Vagina (tissue), 2 donors: ENCODE measurements at regions not wholly inside any gene's neighbourhood (a gene's known extent, or its start where the extent isn't known, plus 50 kb on each side); places are given as distances from the start of the nearest gene placed in this dataset.

Experiments
- DNase-seq, 2 donors: peaks; one replicate each; pipeline ENCODE4 v3.0.0-alpha.2; 2017; ENCODE audit errors: extremely low spot score in 2 of 2
- H3K27ac ChIP-seq: fragments of 200-600 bp; sonication (generic); one replicate; pipeline ENCODE4 v1.5.1; 2019
- H3K27me3 ChIP-seq: fragments of 200-600 bp; sonication (generic); one replicate; pipeline ENCODE4 v1.5.1; 2019
- H3K36me3 ChIP-seq, 2 donors: fragments of 200-600 bp; sonication (generic); one replicate each; pipeline ENCODE4 v1.5.1; 2017 to 2019
- H3K4me1 ChIP-seq: fragments of 200-600 bp; sonication (generic); one replicate; pipeline ENCODE4 v1.5.1; 2019
- H3K4me3 ChIP-seq, 2 donors: fragments of 200-600 bp; sonication (generic); 1 replicate in 1 of 2; 2 replicates in 1 of 2; pipeline ENCODE4 v1.5.1; 2016 to 2019
- H3K9me3 ChIP-seq: fragments of 200-600 bp; sonication (generic); one replicate; pipeline ENCODE4 v1.5.1; 2019
- POLR2A ChIP-seq, 2 donors: fragments of 450-650 bp; IDR thresholded peaks; one replicate each; pipeline ENCODE4 v1.6.1; 2017; ENCODE audit warnings: antibody characterized with exemption in 2 of 2, mild to moderate bottlenecking in 2 of 2, moderate library complexity in 2 of 2
- POLR2AphosphoS5 ChIP-seq, 2 donors: sonication (generic); formaldehyde crosslinking; IDR thresholded peaks; one replicate each; pipeline ENCODE4 v1.9.0; 2017; ENCODE audit warnings: antibody characterized with exemption in 2 of 2, mild to moderate bottlenecking in 2 of 2, low read depth in 1 of 2; ENCODE audit not compliant: insufficient read depth in 1 of 2
- intact Hi-C: fragments of 100-400 bp; cut with DNase I; formaldehyde crosslinking; loops from one replicate; pipeline ENCODE4 v1.15.1; 2023
- TF ChIP-seq, protein P1 (sequence below), 3 experiments: fragments of 450-650 bp in 2 of 3; fragments of 200-600 bp in 1 of 3; sonication (generic) in 1 of 3; IDR thresholded peaks; one replicate each; pipeline ENCODE4 v1.5.1; 2017 to 2019; ENCODE audit warnings: antibody characterized with exemption in 3 of 3, mild to moderate bottlenecking in 2 of 3, moderate library complexity in 2 of 3

DNA sequence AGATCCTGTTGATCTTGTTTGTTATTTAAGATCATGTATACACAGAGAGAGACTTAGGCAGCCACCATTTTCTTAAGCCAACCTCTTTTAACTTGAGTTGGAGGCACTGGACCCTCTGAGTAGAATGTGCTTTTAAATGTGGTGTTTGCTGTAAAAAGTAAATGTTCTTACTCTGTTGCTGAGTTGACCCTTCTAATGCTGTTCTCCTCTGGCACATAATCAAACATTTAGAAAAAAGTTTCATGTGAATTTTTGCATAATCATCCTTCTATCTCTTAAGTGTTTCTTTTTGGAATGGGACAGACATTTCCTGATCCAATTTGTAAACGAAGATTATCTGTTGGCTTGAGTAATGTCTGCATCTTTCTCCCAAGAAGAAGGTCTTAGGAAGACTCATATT, 255.1 kb upstream of the ETAA1 start:
- intact Hi-C loops = no loop called here
- Histone ChIP-seq H3K9me3 (no peaks in the 10 kb centered on the region), H3K36me3 (no peaks in the 10 kb centered on the region), H3K4me3 (no peak overlapping the region), H3K4me1 (no peaks in the 10 kb centered on the region), H3K27ac (no peak overlapping the region), H3K27me3 (no peaks in the 10 kb centered on the region)
- TF ChIP-seq POLR2A (IDR thresholded peaks at IDR 0.05) (no peak), POLR2AphosphoS5 (IDR thresholded peaks at IDR 0.05; ENCODE audit: insufficient read depth in 1 of 2, low read depth in 1 of 2) (no peak)
- TF ChIP-seq, protein P1, sequence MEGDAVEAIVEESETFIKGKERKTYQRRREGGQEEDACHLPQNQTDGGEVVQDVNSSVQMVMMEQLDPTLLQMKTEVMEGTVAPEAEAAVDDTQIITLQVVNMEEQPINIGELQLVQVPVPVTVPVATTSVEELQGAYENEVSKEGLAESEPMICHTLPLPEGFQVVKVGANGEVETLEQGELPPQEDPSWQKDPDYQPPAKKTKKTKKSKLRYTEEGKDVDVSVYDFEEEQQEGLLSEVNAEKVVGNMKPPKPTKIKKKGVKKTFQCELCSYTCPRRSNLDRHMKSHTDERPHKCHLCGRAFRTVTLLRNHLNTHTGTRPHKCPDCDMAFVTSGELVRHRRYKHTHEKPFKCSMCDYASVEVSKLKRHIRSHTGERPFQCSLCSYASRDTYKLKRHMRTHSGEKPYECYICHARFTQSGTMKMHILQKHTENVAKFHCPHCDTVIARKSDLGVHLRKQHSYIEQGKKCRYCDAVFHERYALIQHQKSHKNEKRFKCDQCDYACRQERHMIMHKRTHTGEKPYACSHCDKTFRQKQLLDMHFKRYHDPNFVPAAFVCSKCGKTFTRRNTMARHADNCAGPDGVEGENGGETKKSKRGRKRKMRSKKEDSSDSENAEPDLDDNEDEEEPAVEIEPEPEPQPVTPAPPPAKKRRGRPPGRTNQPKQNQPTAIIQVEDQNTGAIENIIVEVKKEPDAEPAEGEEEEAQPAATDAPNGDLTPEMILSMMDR (IDR thresholded peaks at IDR 0.05) = no peak
- no peak for DNase-seq

DNA sequence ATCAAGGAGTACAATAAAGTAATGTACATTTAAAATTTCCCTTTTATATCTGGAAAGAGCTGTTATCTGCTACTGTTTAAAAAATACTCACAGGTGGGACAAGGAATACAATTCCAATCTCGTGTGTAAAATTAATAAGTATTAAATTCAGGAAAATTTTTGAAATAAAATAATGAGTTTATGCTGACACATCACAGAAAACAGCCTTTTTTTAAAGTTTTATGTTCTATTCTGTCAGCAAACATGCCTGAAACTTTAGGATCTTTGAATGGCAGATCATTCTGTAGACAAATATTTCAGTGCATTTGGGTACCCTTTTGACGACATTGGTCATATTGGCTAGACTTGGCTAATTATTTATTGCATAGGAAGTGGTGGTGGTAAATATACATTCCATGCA, 254.4 kb upstream of the ETAA1 start:
- Histone ChIP-seq H3K36me3 (no peaks in the 10 kb centered on the region), H3K9me3 (no peaks in the 10 kb centered on the region), H3K27me3 (no peaks in the 10 kb centered on the region), H3K27ac (no peak overlapping the region), H3K4me3 (no peak overlapping the region), H3K4me1 (no peaks in the 10 kb centered on the region)
- DNase-seq = no peak
- intact Hi-C loops = no loop called here
- TF ChIP-seq, protein P1 (IDR thresholded peaks at IDR 0.05) = no peak
- TF ChIP-seq POLR2AphosphoS5 (IDR thresholded peaks at IDR 0.05; ENCODE audit: insufficient read depth in 1 of 2, low read depth in 1 of 2) = no peak

DNA sequence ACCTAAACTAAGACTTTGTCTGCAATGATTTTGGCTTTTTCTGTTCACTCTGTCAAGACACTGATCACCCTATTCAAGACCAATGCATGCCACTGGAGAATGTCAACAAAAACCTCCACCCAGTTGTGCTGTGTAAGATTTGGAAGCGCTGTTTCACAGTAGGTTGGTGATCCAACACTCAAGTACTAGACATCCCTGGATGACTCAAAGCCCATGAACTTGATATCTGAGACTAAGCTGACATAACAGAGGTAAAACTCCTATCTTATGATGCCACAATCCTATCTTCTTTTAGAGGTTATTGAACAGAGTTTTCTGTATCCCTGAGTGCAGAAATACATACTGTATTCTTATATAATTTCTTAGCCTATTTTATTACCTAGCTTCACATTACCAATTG, 251.3 kb upstream of the ETAA1 start:
- intact Hi-C loops = no loop called here
- H3K4me3 ChIP-seq = no peak overlapping the region
- no peak overlapping the region for H3K27ac ChIP-seq
- TF ChIP-seq, protein P1 (IDR thresholded peaks at IDR 0.05) = no peak
- TF ChIP-seq POLR2A (IDR thresholded peaks at IDR 0.05) (no peak), POLR2AphosphoS5 (IDR thresholded peaks at IDR 0.05; ENCODE audit: insufficient read depth in 1 of 2, low read depth in 1 of 2) (no peak)
- H3K27me3 ChIP-seq = no peaks in the 10 kb centered on the region
- no peaks in the 10 kb centered on the region for H3K9me3 ChIP-seq
- no peak for DNase-seq
- no peaks in the 10 kb centered on the region for H3K4me1 ChIP-seq
- H3K36me3 ChIP-seq = no peaks in the 10 kb centered on the region

DNA sequence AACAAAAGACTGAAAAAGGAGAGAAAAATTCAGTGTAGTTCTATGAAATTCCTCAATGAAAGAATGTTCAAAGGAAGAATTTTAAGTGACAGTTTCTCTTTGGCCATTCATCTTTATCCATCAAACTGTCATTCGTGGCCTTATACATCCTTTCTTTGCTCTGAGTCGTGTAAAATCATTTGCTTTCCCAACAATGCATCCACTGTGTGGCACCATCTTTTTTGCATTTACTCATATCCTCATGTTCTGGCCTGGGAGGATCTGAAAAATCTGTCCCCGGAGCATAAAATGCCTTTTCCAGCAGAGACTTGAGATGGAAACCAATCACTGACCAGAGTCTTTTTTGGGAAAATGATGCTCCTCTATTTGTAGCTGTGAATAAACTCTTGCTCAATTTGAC, 240.3 kb upstream of the ETAA1 start:
- TF ChIP-seq POLR2A (IDR thresholded peaks at IDR 0.05) (no peak), POLR2AphosphoS5 (IDR thresholded peaks at IDR 0.05; ENCODE audit: insufficient read depth in 1 of 2, low read depth in 1 of 2) (no peak)
- TF ChIP-seq, protein P1 (IDR thresholded peaks at IDR 0.05) = no peak
- Histone ChIP-seq H3K9me3 (no peaks in the 10 kb centered on the region), H3K4me1 (peaks cover 7% of the 10 kb centered on the region), H3K27ac (no peak overlapping the region), H3K4me3 (no peak overlapping the region), H3K36me3 (no peaks in the 10 kb centered on the region), H3K27me3 (no peaks in the 10 kb centered on the region)
- DNase-seq = no peak
- intact Hi-C loops = no loop called here

DNA sequence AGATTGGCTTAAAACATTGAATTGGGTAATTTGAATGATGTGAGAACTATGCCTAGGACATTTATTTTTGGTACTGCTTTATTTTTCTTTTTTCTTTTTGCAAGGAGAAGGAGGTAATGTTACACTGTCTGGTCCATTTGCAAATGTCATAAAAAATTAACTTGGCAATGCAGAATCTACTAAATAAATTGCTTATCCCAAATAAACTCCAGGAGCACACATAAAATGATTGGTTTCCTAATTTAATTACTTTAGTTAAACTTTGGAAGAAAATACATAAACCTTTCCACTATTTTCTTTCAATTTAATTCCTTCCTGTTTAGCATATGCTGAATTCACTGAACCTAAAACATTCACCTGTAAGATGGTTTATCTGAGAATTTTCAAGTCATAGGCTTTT, 238.4 kb upstream of the ETAA1 start:
- Histone ChIP-seq H3K36me3 (no peaks in the 10 kb centered on the region), H3K4me1 (peaks cover 7% of the 10 kb centered on the region), H3K27me3 (no peaks in the 10 kb centered on the region), H3K9me3 (no peaks in the 10 kb centered on the region), H3K4me3 (no peak overlapping the region), H3K27ac (no peak overlapping the region)
- intact Hi-C loops = no loop called here
- no peak for TF ChIP-seq POLR2AphosphoS5 (IDR thresholded peaks at IDR 0.05; ENCODE audit: insufficient read depth in 1 of 2, low read depth in 1 of 2)
- TF ChIP-seq POLR2A (IDR thresholded peaks at IDR 0.05) = no peak
- TF ChIP-seq, protein P1 (IDR thresholded peaks at IDR 0.05) = no peak
- DNase-seq = no peak
